ENCODE measurements at regions not wholly inside any gene's neighbourhood (a gene's known extent, or its start where the extent isn't known, plus 50 kb on each side); places are given as distances from the start of the nearest gene placed in this dataset.

GRCh38 chr17:5973410-5973809, 96.8 kb upstream of the WSCD1 start:
- no peak overlapping the region for H3K27ac ChIP-seq (replicated peaks)
- DNase-seq (ENCODE audit: low read depth in 1 of 2, low spot score in 1 of 2), result no peak
- no peak overlapping the region for H3K4me3 ChIP-seq (replicated peaks; ENCODE audit: insufficient read depth, low read length)
- no peaks in the 10 kb centered on the region for H3K27me3 ChIP-seq (ENCODE audit: insufficient read depth, poor library complexity, severe bottlenecking)
- TF ChIP-seq GABPA (IDR thresholded peaks at IDR 0.05; ENCODE audit: low read depth), result no peak
- no peak for TF ChIP-seq CTCF (IDR thresholded peaks at IDR 0.05; ENCODE audit: insufficient read depth, low read length)
- TF ChIP-seq SPI1 (IDR thresholded peaks at IDR 0.05; ENCODE audit: borderline replicate concordance, low read depth), result no peak

GRCh38 chr17:5975661-5976060, 94.5 kb upstream of the WSCD1 start:
- no peaks in the 10 kb centered on the region for H3K27me3 ChIP-seq (ENCODE audit: insufficient read depth, poor library complexity, severe bottlenecking)
- H3K4me3 ChIP-seq (replicated peaks; ENCODE audit: insufficient read depth, low read length), result no peak overlapping the region
- TF ChIP-seq REST (IDR thresholded peaks at IDR 0.05; ENCODE audit: insufficient replicate concordance, low read depth), result no peak
- TF ChIP-seq POLR2AphosphoS5 (IDR thresholded peaks at IDR 0.05; ENCODE audit: low read depth), result no peak
- TF ChIP-seq CTCF (IDR thresholded peaks at IDR 0.05; ENCODE audit: insufficient read depth, low read length), result no peak
- TF ChIP-seq SPI1 (IDR thresholded peaks at IDR 0.05; ENCODE audit: borderline replicate concordance, low read depth), result no peak
- TF ChIP-seq GABPA (IDR thresholded peaks at IDR 0.05; ENCODE audit: low read depth), result no peak
- no peak overlapping the region for H3K27ac ChIP-seq (replicated peaks)
- DNase-seq (ENCODE audit: low read depth in 1 of 2, low spot score in 1 of 2), result no peak

- TF ChIP-seq REST (IDR thresholded peaks at IDR 0.05; ENCODE audit: insufficient replicate concordance, low read depth), result no peak
- no peak for TF ChIP-seq GABPA (IDR thresholded peaks at IDR 0.05; ENCODE audit: low read depth)
- no peak for TF ChIP-seq POLR2AphosphoS5 (IDR thresholded peaks at IDR 0.05; ENCODE audit: low read depth)
- Histone ChIP-seq H3K27ac (replicated peaks) (no peak overlapping the region), H3K27me3 (ENCODE audit: insufficient read depth, poor library complexity, severe bottlenecking) (no peaks in the 10 kb centered on the region), H3K4me3 (replicated peaks; ENCODE audit: insufficient read depth, low read length) (no peak overlapping the region)
- no peak for DNase-seq (ENCODE audit: low read depth in 1 of 2, low spot score in 1 of 2)
Observed at GRCh38 chr17:5976251-5976650, 93.9 kb upstream of the WSCD1 start.

GRCh38 chr17:5978496-5978895, 91.7 kb upstream of the WSCD1 start:
- Histone ChIP-seq H3K4me3 (replicated peaks; ENCODE audit: insufficient read depth, low read length) (no peak overlapping the region), H3K27ac (replicated peaks) (no peak overlapping the region), H3K27me3 (ENCODE audit: insufficient read depth, poor library complexity, severe bottlenecking) (no peaks in the 10 kb centered on the region)
- TF ChIP-seq GABPA (IDR thresholded peaks at IDR 0.05; ENCODE audit: low read depth) (no peak), POLR2AphosphoS5 (IDR thresholded peaks at IDR 0.05; ENCODE audit: low read depth) (no peak), REST (IDR thresholded peaks at IDR 0.05; ENCODE audit: insufficient replicate concordance, low read depth) (no peak), SPI1 (IDR thresholded peaks at IDR 0.05; ENCODE audit: borderline replicate concordance, low read depth) (no peak), CTCF (IDR thresholded peaks at IDR 0.05; ENCODE audit: insufficient read depth, low read length) (no peak)
- DNase-seq (ENCODE audit: low read depth in 1 of 2, low spot score in 1 of 2), result no peak

All from HL-60 (cell line).